WTC11 (cell line): ENCODE measurements at regions not wholly inside any gene's neighbourhood (a gene's known extent, or its start where the extent isn't known, plus 50 kb on each side); places are given as distances from the start of the nearest gene placed in this dataset.

Experiments
- ATAC-seq: fragments of 200-7000 bp; cut with Tn5 transposase; 2 replicates; pipeline ENCODE4 v1.10.0; 2021; ENCODE audit warnings: mild to moderate bottlenecking, moderate library complexity
- CTCF ChIA-PET: fragments of 300-600 bp; sonication (Branson Sonifier 250); formaldehyde crosslinking; loops from one replicate; lab custom pipeline; 2021; ENCODE audit warnings: antibody characterized with exemption; lab: Charles Lee
- POLR2A ChIA-PET: fragments of 350-600 bp; sonication (Branson Sonifier 250); formaldehyde crosslinking; loops from one replicate; lab custom pipeline; 2021; ENCODE audit warnings: antibody characterized with exemption; lab: Charles Lee
- DNase-seq: peaks from one replicate; pipeline ENCODE4 v3.0.0; 2021; ENCODE audit warnings: low spot score
- H3K27ac Mint-ChIP-seq: 2 replicates; pipeline ENCODE4 v1.8.0; 2021; ENCODE audit warnings: mixed read lengths
- H3K27me3 Mint-ChIP-seq: 2 replicates; pipeline ENCODE4 v1.8.0; 2021; ENCODE audit warnings: low read depth, mild to moderate bottlenecking, moderate library complexity, mixed read lengths
- H3K36me3 Mint-ChIP-seq: 2 replicates; pipeline ENCODE4 v1.8.0; 2021; ENCODE audit warnings: mixed read lengths
- H3K4me1 Mint-ChIP-seq: 2 replicates; pipeline ENCODE4 v1.8.0; 2022; ENCODE audit warnings: mixed read lengths
- H3K4me3 Mint-ChIP-seq: 2 replicates; pipeline ENCODE4 v1.8.0; 2021; ENCODE audit warnings: mild to moderate bottlenecking, moderate library complexity, mixed read lengths
- H3K9me3 Mint-ChIP-seq: 2 replicates; pipeline ENCODE4 v1.8.0; 2021; ENCODE audit warnings: mixed read lengths
- ATF3 ChIP-seq: sonication (generic); formaldehyde crosslinking; conservative IDR thresholded peaks from 2 replicates; pipeline ENCODE4 v1.8.1; 2022; ENCODE audit warnings: mild to moderate bottlenecking, missing genetic modification reagents
- CDX4 ChIP-seq: fragments of 250-450 bp; sonication (Bioruptor Pico); IDR thresholded peaks from 2 replicates; pipeline ENCODE4 v1.9.0; 2021; ENCODE audit warnings: moderate library complexity, mild to moderate bottlenecking, inconsistent platforms, borderline replicate concordance
- CREM ChIP-seq: sonication (generic); formaldehyde crosslinking; IDR thresholded peaks from 2 replicates; pipeline ENCODE4 v1.8.1; 2022; ENCODE audit warnings: mild to moderate bottlenecking, missing genetic modification reagents, moderate library complexity
- ELF4 ChIP-seq: sonication (generic); formaldehyde crosslinking; IDR thresholded peaks from 2 replicates; pipeline ENCODE4 v1.8.1; 2022; ENCODE audit warnings: low read depth, mild to moderate bottlenecking, moderate library complexity, missing genetic modification reagents
- EMX1 ChIP-seq: fragments of 250-450 bp; sonication (Bioruptor Pico); IDR thresholded peaks from 2 replicates; pipeline ENCODE4 v1.8.0; 2021; ENCODE audit warnings: mild to moderate bottlenecking
- GTF2I ChIP-seq: fragments of 250-450 bp; sonication (Bioruptor Pico); conservative IDR thresholded peaks from 2 replicates; pipeline ENCODE4 v1.4.0; 2021; ENCODE audit warnings: mild to moderate bottlenecking
- HMGA2 ChIP-seq: fragments of 250-450 bp; sonication (Bioruptor Pico); IDR thresholded peaks from 2 replicates; pipeline ENCODE4 v1.4.0; 2021; ENCODE audit warnings: mild to moderate bottlenecking, moderate library complexity
- IRF2 ChIP-seq: sonication (generic); formaldehyde crosslinking; IDR thresholded peaks from 2 replicates; pipeline ENCODE4 v1.8.0; 2022; ENCODE audit warnings: low read depth, missing genetic modification reagents, borderline replicate concordance
- MYBL2 ChIP-seq: sonication (generic); formaldehyde crosslinking; IDR thresholded peaks from 2 replicates; pipeline ENCODE4 v1.8.1; 2023; ENCODE audit warnings: mild to moderate bottlenecking, moderate library complexity, missing genetic modification reagents
- NFYB ChIP-seq: sonication (generic); formaldehyde crosslinking; conservative IDR thresholded peaks from 2 replicates; pipeline ENCODE4 v1.8.0; 2022; ENCODE audit warnings: low read depth, missing genetic modification reagents
- PRDM15 ChIP-seq: sonication (generic); formaldehyde crosslinking; IDR thresholded peaks from 2 replicates; pipeline ENCODE4 v1.8.0; 2022; ENCODE audit warnings: missing genetic modification reagents
- PREB ChIP-seq: sonication (generic); formaldehyde crosslinking; IDR thresholded peaks from 2 replicates; pipeline ENCODE4 v1.8.1; 2022; ENCODE audit warnings: mild to moderate bottlenecking, missing genetic modification reagents, moderate library complexity, borderline replicate concordance
- RELA ChIP-seq: sonication (generic); formaldehyde crosslinking; IDR thresholded peaks from 2 replicates; pipeline ENCODE4 v1.8.1; 2022; ENCODE audit warnings: missing genetic modification reagents, mild to moderate bottlenecking, borderline replicate concordance
- RORB ChIP-seq: fragments of 250-450 bp; sonication (Bioruptor Pico); IDR thresholded peaks from 2 replicates; pipeline ENCODE4 v1.9.0; 2021; ENCODE audit warnings: mild to moderate bottlenecking
- SMAD4 ChIP-seq: sonication (generic); formaldehyde crosslinking; IDR thresholded peaks from 2 replicates; pipeline ENCODE4 v1.8.0; 2022; ENCODE audit warnings: mild to moderate bottlenecking, missing genetic modification reagents
- TCF7 ChIP-seq: sonication (generic); formaldehyde crosslinking; IDR thresholded peaks from 2 replicates; pipeline ENCODE4 v1.8.0; 2022; ENCODE audit warnings: mild to moderate bottlenecking, low read depth, missing genetic modification reagents, moderate library complexity
- TEAD1 ChIP-seq: sonication (generic); formaldehyde crosslinking; IDR thresholded peaks from 2 replicates; pipeline ENCODE4 v1.8.0; 2022; ENCODE audit warnings: mild to moderate bottlenecking, missing genetic modification reagents
- ZBTB21 ChIP-seq: sonication (generic); formaldehyde crosslinking; IDR thresholded peaks from 2 replicates; pipeline ENCODE4 v1.8.1; 2023; ENCODE audit warnings: mild to moderate bottlenecking, missing genetic modification reagents, borderline replicate concordance
- ZNF219 ChIP-seq: sonication (generic); formaldehyde crosslinking; IDR thresholded peaks from 2 replicates; pipeline ENCODE4 v1.8.0; 2023; ENCODE audit warnings: missing genetic modification reagents, mild to moderate bottlenecking, borderline replicate concordance
- ZNF263 ChIP-seq: sonication (generic); formaldehyde crosslinking; IDR thresholded peaks from 2 replicates; pipeline ENCODE4 v1.8.1; 2022; ENCODE audit warnings: low read depth, mild to moderate bottlenecking, moderate library complexity, missing genetic modification reagents
- ZNF532 ChIP-seq: fragments of 250-450 bp; sonication (Bioruptor Pico); IDR thresholded peaks from 2 replicates; pipeline ENCODE4 v1.9.0; 2021; ENCODE audit warnings: mild to moderate bottlenecking, borderline replicate concordance

GRCh38 chr14:47921133-47921532 lies 245.7 kb upstream of the MDGA2 start:
- Mint-ChIP-seq H3K27ac (no peak overlapping the region), H3K36me3 (peaks cover 7% of the 10 kb centered on the region; the same call in 1 of the 2 replicates), H3K9me3 (peaks cover 21% of the 10 kb centered on the region), H3K27me3 (peaks cover 4% of the 10 kb centered on the region), H3K4me3 (no peak overlapping the region), H3K4me1 (no peaks in the 10 kb centered on the region; the same call in 1 of the 2 replicates)
- POLR2A ChIA-PET: no interaction called here
- ATAC-seq (no peak), DNase-seq (no peak)
- no peak for TF ChIP-seq ZNF263 (CRISPR knock-in tag)
- no peak for TF ChIP-seq GTF2I (CRISPR knock-in tag)
- TF ChIP-seq HMGA2 (CRISPR knock-in tag): peak; percentile 99
- CTCF ChIA-PET: no interaction called here

GRCh38 chr14:47919997-47920396 lies 244.6 kb upstream of the MDGA2 start:
- no peaks in the 10 kb centered on the region for H3K27me3 Mint-ChIP-seq
- H3K36me3 Mint-ChIP-seq: peaks cover 10% of the 10 kb centered on the region
- DNase-seq (no peak), ATAC-seq (no peak)
- peaks cover 21% of the 10 kb centered on the region for H3K9me3 Mint-ChIP-seq
- TF ChIP-seq RORB (CRISPR knock-in tag): no peak
- TF ChIP-seq IRF2 (CRISPR knock-in tag): no peak
- TF ChIP-seq RELA (CRISPR knock-in tag): no peak
- no peak for TF ChIP-seq NFYB (CRISPR knock-in tag)
- no peak for TF ChIP-seq ATF3 (CRISPR knock-in tag)
- no peak for TF ChIP-seq ZNF219 (CRISPR knock-in tag)
- no peak for TF ChIP-seq ELF4 (CRISPR knock-in tag)
- no peak for TF ChIP-seq EMX1 (CRISPR knock-in tag)
- TF ChIP-seq CDX4 (CRISPR knock-in tag): no peak
- no peak overlapping the region for H3K27ac Mint-ChIP-seq
- H3K4me1 Mint-ChIP-seq: no peaks in the 10 kb centered on the region; the same call in 1 of the 2 replicates
- ChIA-PET POLR2A (no interaction called here), CTCF (no interaction called here)
- no peak overlapping the region for H3K4me3 Mint-ChIP-seq

- ATAC-seq (no peak), DNase-seq (no peak)
- H3K9me3 Mint-ChIP-seq: peaks cover 23% of the 10 kb centered on the region
- H3K4me1 Mint-ChIP-seq: no peaks in the 10 kb centered on the region; the same call in 1 of the 2 replicates
- ChIA-PET CTCF (no interaction called here), POLR2A (no interaction called here)
- no peak overlapping the region for H3K27ac Mint-ChIP-seq
- no peaks in the 10 kb centered on the region for H3K27me3 Mint-ChIP-seq
- H3K4me3 Mint-ChIP-seq: no peak overlapping the region
- H3K36me3 Mint-ChIP-seq: peaks cover 12% of the 10 kb centered on the region
- TF ChIP-seq SMAD4 (CRISPR knock-in tag) (no peak), TEAD1 (CRISPR knock-in tag) (no peak), PREB (CRISPR knock-in tag) (no peak), ZBTB21 (CRISPR knock-in tag) (no peak), PRDM15 (no peak), ZNF532 (CRISPR knock-in tag) (no peak), MYBL2 (no peak), TCF7 (CRISPR knock-in tag) (no peak), HMGA2 (CRISPR knock-in tag) (no peak), CREM (CRISPR knock-in tag) (no peak), CDX4 (CRISPR knock-in tag) (no peak)
Measured at GRCh38 chr14:47919334-47919846, 244.0 kb upstream of the MDGA2 start.
